ENCODE measurements at regions not wholly inside any gene's neighbourhood (a gene's known extent, or its start where the extent isn't known, plus 50 kb on each side); places are given as distances from the start of the nearest gene placed in this dataset.
"Not testable (repeated sequence)": the region's sequence is repeated elsewhere in the genome, so short reads cannot be mapped to it uniquely, and the experiment has no call there.

GRCh38 chr7:131075406-131075805 is 252.3 kb upstream of the MKLN1 start:
- Mint-ChIP-seq H3K27ac (no peak overlapping the region), H3K9me3 (no peaks in the 10 kb centered on the region), H3K4me3 (no peak overlapping the region), H3K36me3 (ENCODE audit: low read depth) (peaks cover 18% of the 10 kb centered on the region), H3K27me3 (no peaks in the 10 kb centered on the region), H3K4me1 (peaks cover 22% of the 10 kb centered on the region)
- no peak for DNase-seq
- intact Hi-C loops (cut with micrococcal nuclease): no loop called here

GRCh38 chr7:131076032-131076431 is 251.6 kb upstream of the MKLN1 start:
- H3K36me3 Mint-ChIP-seq (ENCODE audit: low read depth): peaks cover 18% of the 10 kb centered on the region
- no peaks in the 10 kb centered on the region for H3K27me3 Mint-ChIP-seq
- peaks cover 22% of the 10 kb centered on the region for H3K4me1 Mint-ChIP-seq
- no peak overlapping the region for H3K4me3 Mint-ChIP-seq
- H3K27ac Mint-ChIP-seq: no peak overlapping the region
- no peak for DNase-seq
- H3K9me3 Mint-ChIP-seq: no peaks in the 10 kb centered on the region
- intact Hi-C loops (cut with micrococcal nuclease): no loop called here

GRCh38 chr7:131076711-131077181 is 250.9 kb upstream of the MKLN1 start:
- Mint-ChIP-seq H3K9me3 (no peaks in the 10 kb centered on the region), H3K27ac (no peak overlapping the region), H3K36me3 (ENCODE audit: low read depth) (peaks cover 18% of the 10 kb centered on the region), H3K27me3 (no peaks in the 10 kb centered on the region), H3K4me3 (no peak overlapping the region), H3K4me1 (peaks cover 22% of the 10 kb centered on the region)
- intact Hi-C loops (cut with micrococcal nuclease): no loop called here
- DNase-seq: no peak

- no peaks in the 10 kb centered on the region for H3K9me3 Mint-ChIP-seq
- H3K27ac Mint-ChIP-seq: no peak overlapping the region
- intact Hi-C loops (cut with micrococcal nuclease): no loop called here
- peaks cover 18% of the 10 kb centered on the region for H3K4me1 Mint-ChIP-seq
- DNase-seq: no peak
- no peaks in the 10 kb centered on the region for H3K27me3 Mint-ChIP-seq
- H3K4me3 Mint-ChIP-seq: no peak overlapping the region
- H3K36me3 Mint-ChIP-seq (ENCODE audit: low read depth): peaks cover 25% of the 10 kb centered on the region
These were observed 249.9 kb upstream of the MKLN1 start for GRCh38 chr7:131077735-131078134.

- Mint-ChIP-seq H3K4me3 (no peak overlapping the region), H3K9me3 (no peaks in the 10 kb centered on the region), H3K36me3 (ENCODE audit: low read depth) (peaks cover 23% of the 10 kb centered on the region), H3K27me3 (no peaks in the 10 kb centered on the region), H3K4me1 (peaks cover 13% of the 10 kb centered on the region), H3K27ac (no peak overlapping the region)
- DNase-seq: no peak
- intact Hi-C loops (cut with micrococcal nuclease): no loop called here
These were observed 246.9 kb upstream of the MKLN1 start for GRCh38 chr7:131080754-131081153.

GRCh38 chr7:131081308-131081707 is 246.4 kb upstream of the MKLN1 start:
- intact Hi-C loops (cut with micrococcal nuclease): no loop called here
- H3K9me3 Mint-ChIP-seq: no peaks in the 10 kb centered on the region
- H3K36me3 Mint-ChIP-seq (ENCODE audit: low read depth): peaks cover 19% of the 10 kb centered on the region
- H3K4me3 Mint-ChIP-seq: no peak overlapping the region
- no peak for DNase-seq
- peaks cover 7% of the 10 kb centered on the region for H3K4me1 Mint-ChIP-seq
- no peaks in the 10 kb centered on the region for H3K27me3 Mint-ChIP-seq
- no peak overlapping the region for H3K27ac Mint-ChIP-seq

GRCh38 chr7:131083781-131084180 is 243.9 kb upstream of the MKLN1 start:
- Mint-ChIP-seq H3K27me3 (no peaks in the 10 kb centered on the region), H3K36me3 (ENCODE audit: low read depth) (peaks cover 23% of the 10 kb centered on the region), H3K27ac (no peak overlapping the region), H3K4me1 (peaks cover 4% of the 10 kb centered on the region), H3K4me3 (no peak overlapping the region), H3K9me3 (no peaks in the 10 kb centered on the region)
- no peak for DNase-seq
- intact Hi-C loops (cut with micrococcal nuclease): no loop called here

- H3K9me3 Mint-ChIP-seq; intact Hi-C loops (cut with micrococcal nuclease); H3K4me3 Mint-ChIP-seq; H3K27me3 Mint-ChIP-seq; H3K4me1 Mint-ChIP-seq; H3K27ac Mint-ChIP-seq; DNase-seq: not testable (repeated sequence)
- peaks cover 25% of the 10 kb centered on the region for H3K36me3 Mint-ChIP-seq (ENCODE audit: low read depth)
These were observed 243.3 kb upstream of the MKLN1 start for GRCh38 chr7:131084336-131084735.

GRCh38 chr7:131087756-131088658 is 239.7 kb upstream of the MKLN1 start:
- Mint-ChIP-seq H3K4me1 (peaks cover 11% of the 10 kb centered on the region), H3K27ac (no peak overlapping the region), H3K36me3 (ENCODE audit: low read depth) (peaks cover 34% of the 10 kb centered on the region), H3K4me3 (no peak overlapping the region), H3K27me3 (no peaks in the 10 kb centered on the region), H3K9me3 (no peaks in the 10 kb centered on the region)
- intact Hi-C loops (cut with micrococcal nuclease): no loop called here
- DNase-seq: no peak

GRCh38 chr7:131090188-131090587 is 237.5 kb upstream of the MKLN1 start:
- H3K4me1 Mint-ChIP-seq: peaks cover 11% of the 10 kb centered on the region
- H3K27ac Mint-ChIP-seq: no peak overlapping the region
- intact Hi-C loops (cut with micrococcal nuclease): no loop called here
- H3K36me3 Mint-ChIP-seq (ENCODE audit: low read depth): peaks cover 35% of the 10 kb centered on the region
- H3K4me3 Mint-ChIP-seq: no peak overlapping the region
- no peaks in the 10 kb centered on the region for H3K9me3 Mint-ChIP-seq
- no peaks in the 10 kb centered on the region for H3K27me3 Mint-ChIP-seq
- no peak for DNase-seq

GRCh38 chr7:131090886-131091692 is 236.6 kb upstream of the MKLN1 start:
- Mint-ChIP-seq H3K4me3 (no peak overlapping the region), H3K9me3 (no peaks in the 10 kb centered on the region), H3K27ac (no peak overlapping the region), H3K27me3 (no peaks in the 10 kb centered on the region), H3K36me3 (ENCODE audit: low read depth) (peaks cover 33% of the 10 kb centered on the region), H3K4me1 (peaks cover 11% of the 10 kb centered on the region)
- no peak for DNase-seq
- intact Hi-C loops (cut with micrococcal nuclease): no loop called here

GRCh38 chr7:131094685-131095084 is 233.0 kb upstream of the MKLN1 start:
- no peak overlapping the region for H3K4me3 Mint-ChIP-seq
- H3K27ac Mint-ChIP-seq: no peak overlapping the region
- H3K4me1 Mint-ChIP-seq: peaks cover 19% of the 10 kb centered on the region
- intact Hi-C loops (cut with micrococcal nuclease): no loop called here
- peaks cover 34% of the 10 kb centered on the region for H3K36me3 Mint-ChIP-seq (ENCODE audit: low read depth)
- no peak for DNase-seq
- no peaks in the 10 kb centered on the region for H3K9me3 Mint-ChIP-seq
- H3K27me3 Mint-ChIP-seq: no peaks in the 10 kb centered on the region

- DNase-seq: no peak
- Mint-ChIP-seq H3K27ac (no peak overlapping the region), H3K4me3 (no peak overlapping the region), H3K36me3 (ENCODE audit: low read depth) (peaks cover 35% of the 10 kb centered on the region), H3K9me3 (no peaks in the 10 kb centered on the region), H3K27me3 (no peaks in the 10 kb centered on the region), H3K4me1 (peaks cover 20% of the 10 kb centered on the region)
- intact Hi-C loops (cut with micrococcal nuclease): no loop called here
These were observed 232.3 kb upstream of the MKLN1 start for GRCh38 chr7:131095346-131095745.

GRCh38 chr7:131096267-131096927 is 231.3 kb upstream of the MKLN1 start:
- Mint-ChIP-seq H3K27me3 (no peaks in the 10 kb centered on the region), H3K4me3 (no peak overlapping the region), H3K4me1 (peaks cover 20% of the 10 kb centered on the region), H3K9me3 (no peaks in the 10 kb centered on the region), H3K36me3 (ENCODE audit: low read depth) (peaks cover 33% of the 10 kb centered on the region), H3K27ac (no peak overlapping the region)
- intact Hi-C loops (cut with micrococcal nuclease): no loop called here
- DNase-seq: no peak

Measured in activated CD4-positive, alpha-beta T cell treated with anti-CD3 and anti-CD28 coated beads, Interleukin-2, amount 10 ng/mL, durations not matched to agents 24 days and 14 days (primary cell).